GM12891 (cell line): ENCODE measurements at regions not wholly inside any gene's neighbourhood (a gene's known extent, or its start where the extent isn't known, plus 50 kb on each side); places are given as distances from the start of the nearest gene placed in this dataset.

Source experiments
- PAX5 ChIP-seq: IDR thresholded peaks from 2 replicates; pipeline ENCODE4 v1.6.1; 2011; ENCODE audit warnings: low read length, moderate library complexity, mild to moderate bottlenecking; ENCODE audit not compliant: insufficient read depth, severe bottlenecking
- POLR2A ChIP-seq: IDR thresholded peaks from 2 replicates; pipeline ENCODE4 v1.6.1; 2011; ENCODE audit warnings: low read depth, low read length, control low read depth
- POLR2AphosphoS5 ChIP-seq: IDR thresholded peaks from 2 replicates; pipeline ENCODE4 v1.6.1; 2011; ENCODE audit warnings: low read depth, low read length, control low read depth
- POU2F2 ChIP-seq: IDR thresholded peaks from 2 replicates; pipeline ENCODE4 v1.6.1; 2011; ENCODE audit warnings: low read depth, mild to moderate bottlenecking, control low read depth, low read length, moderate library complexity
- TAF1 ChIP-seq: IDR thresholded peaks from 2 replicates; pipeline ENCODE4 v1.6.1; 2011; ENCODE audit warnings: low read depth, low read length, control low read depth

DNA sequence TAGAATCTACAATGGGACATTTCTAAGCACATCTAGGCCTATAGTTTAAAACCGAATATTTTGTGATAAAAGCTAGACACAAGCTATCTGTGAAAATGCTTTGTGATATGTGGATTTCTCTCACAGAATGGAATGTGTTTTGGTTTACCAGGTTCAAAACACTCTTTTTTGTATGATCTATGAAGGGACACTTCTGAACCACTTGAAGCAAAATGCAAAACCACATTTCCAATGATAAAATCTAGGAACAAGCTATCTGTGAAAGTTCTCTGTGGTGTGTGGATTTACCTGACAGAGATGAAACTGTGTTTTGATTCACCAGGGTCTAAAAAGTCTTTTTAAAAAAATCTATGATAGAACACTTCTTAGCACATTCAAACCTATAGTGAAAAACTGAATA is 2192.4 kb downstream of the TP53TG3F start:
- TF ChIP-seq POLR2A (no peak), PAX5 (no peak), POLR2AphosphoS5 (no peak), TAF1 (no peak), POU2F2 (no peak)
